PC-3 (cell line): ENCODE measurements at regions not wholly inside any gene's neighbourhood (a gene's known extent, or its start where the extent isn't known, plus 50 kb on each side); places are given as distances from the start of the nearest gene placed in this dataset.

Experiments
- ATAC-seq: fragments of 200-7000 bp; cut with Tn5 transposase; 2 replicates; pipeline ENCODE4 v1.9.1; 2020; ENCODE audit warnings: mild to moderate bottlenecking, moderate library complexity
- BruUV-seq: library from RNA; stranded (reverse); fragments of 400-500 nt; replicated peaks from 2 replicates; lab custom pipeline; 2021; lab: Mats Ljungman, UMichigan
- CTCF ChIA-PET: fragments of 300-600 bp; sonication (Branson Sonifier 250); formaldehyde crosslinking; loops from one replicate; lab custom pipeline; 2022; ENCODE audit warnings: antibody characterized with exemption; lab: Charles Lee
- POLR2A ChIA-PET: fragments of 300-600 bp; sonication (Branson Sonifier 250); formaldehyde crosslinking; loops from one replicate; lab custom pipeline; 2022; ENCODE audit warnings: antibody characterized with exemption; ENCODE audit not compliant: unreplicated experiment; lab: Charles Lee
- DNase-seq: peaks from one replicate; pipeline ENCODE4 v3.0.0-alpha.2; 2015
- H2AFZ ChIP-seq: fragments of 300-600 bp; sonication (generic); 2 replicates; pipeline ENCODE4 v1.6.0; 2016; ENCODE audit warnings: antibody characterized with exemption, low read length
- H3F3A ChIP-seq: fragments of 300-600 bp; sonication (generic); one replicate; pipeline ENCODE4 v1.6.0; 2017; ENCODE audit warnings: antibody characterized with exemption, low read length, control low read depth, mild to moderate bottlenecking; ENCODE audit not compliant: unreplicated experiment
- H3K27ac ChIP-seq: fragments of 300-600 bp; sonication (generic); 2 replicates; pipeline ENCODE4 v1.5.1; 2016; ENCODE audit warnings: mild to moderate bottlenecking, low read length
- H3K27me3 ChIP-seq: fragments of 300-600 bp; sonication (generic); 2 replicates; pipeline ENCODE4 v1.6.1; 2016; ENCODE audit warnings: low read length, mixed read lengths
- H3K36me3 ChIP-seq: fragments of 300-600 bp; sonication (generic); 2 replicates; pipeline ENCODE4 v1.6.1; 2016; ENCODE audit warnings: low read depth, mixed run types, low read length, mixed read lengths
- H3K4me1 ChIP-seq: fragments of 300-600 bp; sonication (generic); 2 replicates; pipeline ENCODE4 v1.5.1; 2016; ENCODE audit warnings: low read length; ENCODE audit not compliant: insufficient read depth
- H3K4me2 ChIP-seq: fragments of 300-600 bp; sonication (generic); 2 replicates; pipeline ENCODE4 v1.6.0; 2016; ENCODE audit warnings: low read length
- H3K4me3 ChIP-seq: fragments of 300-600 bp; sonication (generic); 2 replicates; pipeline ENCODE4 v1.5.1; 2016; ENCODE audit warnings: mild to moderate bottlenecking, low read length, mixed read lengths
- H3K79me2 ChIP-seq: fragments of 300-600 bp; sonication (generic); 2 replicates; pipeline ENCODE4 v1.6.1; 2017; ENCODE audit warnings: low read length, mixed read lengths
- H3K9ac ChIP-seq: fragments of 300-600 bp; sonication (generic); 2 replicates; pipeline ENCODE4 v1.6.0; 2016; ENCODE audit warnings: mild to moderate bottlenecking, low read length
- H3K9me2 ChIP-seq: fragments of 300-600 bp; sonication (generic); replicated peaks from 2 replicates; pipeline ENCODE4 v1.6.1; 2016; ENCODE audit warnings: mixed run types, low read length, mixed read lengths
- H3K9me3 ChIP-seq: fragments of 300-600 bp; sonication (generic); 2 replicates; pipeline ENCODE4 v1.6.1; 2016; ENCODE audit warnings: low read length, mixed read lengths
- H4K20me1 ChIP-seq: fragments of 300-600 bp; sonication (generic); 2 replicates; pipeline ENCODE4 v1.6.1; 2016; ENCODE audit warnings: low read length, mixed read lengths
- EZH2 ChIP-seq: fragments of 300-600 bp; sonication (generic); IDR thresholded peaks from one replicate; pipeline ENCODE4 v1.6.1; 2017; ENCODE audit warnings: antibody characterized with exemption, mild to moderate bottlenecking, low read length; ENCODE audit not compliant: unreplicated experiment
- EZH2phosphoT487 ChIP-seq: fragments of 300-600 bp; sonication (generic); IDR thresholded peaks from 2 replicates; pipeline ENCODE4 v1.6.1; 2018; ENCODE audit warnings: mild to moderate bottlenecking, antibody characterized with exemption, low read length, borderline replicate concordance
- intact Hi-C: fragments of 100-400 bp; cut with micrococcal nuclease; formaldehyde crosslinking; loops from 2 replicates; pipeline ENCODE4 v1.9.0; 2023
- TF ChIP-seq, protein P1 (sequence below): fragments of 300-600 bp; sonication (generic); conservative IDR thresholded peaks from 2 replicates; pipeline ENCODE4 v1.5.1; 2017; ENCODE audit warnings: antibody characterized with exemption, low read depth, mild to moderate bottlenecking, low read length

DNA sequence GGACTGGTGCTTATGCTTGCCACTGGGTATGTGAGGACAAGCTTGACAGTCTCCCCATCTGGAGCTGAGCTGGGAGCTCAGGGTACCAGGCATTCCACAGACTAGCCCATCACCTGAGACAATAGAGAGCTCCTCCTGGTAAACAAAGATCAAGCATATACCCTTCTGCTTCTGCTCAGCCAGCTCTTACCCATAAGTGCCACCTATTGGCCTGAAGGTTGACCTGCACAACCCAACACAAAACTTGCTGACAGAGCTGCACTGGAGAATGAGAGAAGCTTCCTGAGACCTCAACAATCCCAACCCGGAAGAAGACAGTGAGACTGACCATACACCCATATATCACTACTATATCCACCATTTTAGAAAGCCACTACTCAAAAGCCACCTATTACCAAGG is 1049.2 kb upstream of the INTU start:
- Histone ChIP-seq H3K4me3 (no peak overlapping the region), H3K4me2 (no peak overlapping the region), H2AFZ (no peak overlapping the region), H3K4me1 (no peaks in the 10 kb centered on the region), H3K79me2 (no peaks in the 10 kb centered on the region), H3K9me3 (no peaks in the 10 kb centered on the region), H3F3A (no peaks in the 10 kb centered on the region), H3K27ac (no peak overlapping the region), H3K9ac (no peak overlapping the region), H3K27me3 (no peaks in the 10 kb centered on the region), H3K9me2 (no peaks in the 10 kb centered on the region), H4K20me1 (no peaks in the 10 kb centered on the region), H3K36me3 (no peaks in the 10 kb centered on the region)
- intact Hi-C loops: loop anchor here (5.0 kb wide), 1 partner anchor 361 kb away; no protein-coding TSS in a partner anchor
- DNase-seq (peak; percentile 20), ATAC-seq (peak; percentile 81)
- no TSS peak for BruUV-seq
- TF ChIP-seq, protein P1, sequence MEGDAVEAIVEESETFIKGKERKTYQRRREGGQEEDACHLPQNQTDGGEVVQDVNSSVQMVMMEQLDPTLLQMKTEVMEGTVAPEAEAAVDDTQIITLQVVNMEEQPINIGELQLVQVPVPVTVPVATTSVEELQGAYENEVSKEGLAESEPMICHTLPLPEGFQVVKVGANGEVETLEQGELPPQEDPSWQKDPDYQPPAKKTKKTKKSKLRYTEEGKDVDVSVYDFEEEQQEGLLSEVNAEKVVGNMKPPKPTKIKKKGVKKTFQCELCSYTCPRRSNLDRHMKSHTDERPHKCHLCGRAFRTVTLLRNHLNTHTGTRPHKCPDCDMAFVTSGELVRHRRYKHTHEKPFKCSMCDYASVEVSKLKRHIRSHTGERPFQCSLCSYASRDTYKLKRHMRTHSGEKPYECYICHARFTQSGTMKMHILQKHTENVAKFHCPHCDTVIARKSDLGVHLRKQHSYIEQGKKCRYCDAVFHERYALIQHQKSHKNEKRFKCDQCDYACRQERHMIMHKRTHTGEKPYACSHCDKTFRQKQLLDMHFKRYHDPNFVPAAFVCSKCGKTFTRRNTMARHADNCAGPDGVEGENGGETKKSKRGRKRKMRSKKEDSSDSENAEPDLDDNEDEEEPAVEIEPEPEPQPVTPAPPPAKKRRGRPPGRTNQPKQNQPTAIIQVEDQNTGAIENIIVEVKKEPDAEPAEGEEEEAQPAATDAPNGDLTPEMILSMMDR: 0 out of 2 replicates have a peak, but pooled peaks have one; percentile 32
- no peak for TF ChIP-seq EZH2
- ChIA-PET POLR2A (no interaction called here), CTCF (interaction anchor here (0.6 to 0.7 kb wide), 3 partner anchors 21 to 400 kb away, joined by 3 read pairs; no protein-coding TSS in a partner anchor)

DNA sequence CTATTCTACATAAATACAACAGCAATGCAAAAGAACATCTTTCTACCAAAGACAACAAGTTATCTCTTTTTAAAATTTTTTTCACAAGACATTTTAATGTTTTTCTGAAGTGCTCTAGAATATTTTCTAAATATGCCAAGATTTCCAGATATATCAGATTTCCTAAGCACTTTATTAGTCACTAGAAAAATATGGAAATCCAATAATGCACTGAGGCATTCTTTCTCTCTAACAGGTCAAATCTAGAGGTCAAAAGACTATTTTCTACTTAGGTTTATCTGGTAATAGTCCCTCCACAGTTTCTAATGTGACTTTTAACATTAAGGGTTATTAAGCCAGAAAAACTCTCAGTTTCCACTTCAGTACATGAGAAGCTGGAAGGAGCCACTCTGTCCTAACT is 1041.2 kb upstream of the INTU start:
- H3K27me3 ChIP-seq: no peaks in the 10 kb centered on the region
- no peaks in the 10 kb centered on the region for H3K9me3 ChIP-seq
- H3K36me3 ChIP-seq: no peaks in the 10 kb centered on the region
- H3K9ac ChIP-seq: no peak overlapping the region
- no peaks in the 10 kb centered on the region for H3K79me2 ChIP-seq
- TF ChIP-seq EZH2phosphoT487 (no peak), EZH2 (no peak)
- TF ChIP-seq, protein P1: no peak
- no peak overlapping the region for H3K4me3 ChIP-seq
- H3K9me2 ChIP-seq: no peaks in the 10 kb centered on the region
- H3K4me2 ChIP-seq: no peak overlapping the region
- H3K4me1 ChIP-seq: no peaks in the 10 kb centered on the region
- ChIA-PET CTCF (no interaction called here), POLR2A (interaction anchor here (0.5 kb wide), 1 partner anchor 379 kb away, joined by 4 read pairs; no protein-coding TSS in a partner anchor)
- H4K20me1 ChIP-seq: no peaks in the 10 kb centered on the region
- no peak overlapping the region for H3K27ac ChIP-seq
- no peak for ATAC-seq
- intact Hi-C loops: no loop called here
- DNase-seq: no peak
- no peak overlapping the region for H2AFZ ChIP-seq
- no peaks in the 10 kb centered on the region for H3F3A ChIP-seq
- BruUV-seq: no TSS peak

DNA sequence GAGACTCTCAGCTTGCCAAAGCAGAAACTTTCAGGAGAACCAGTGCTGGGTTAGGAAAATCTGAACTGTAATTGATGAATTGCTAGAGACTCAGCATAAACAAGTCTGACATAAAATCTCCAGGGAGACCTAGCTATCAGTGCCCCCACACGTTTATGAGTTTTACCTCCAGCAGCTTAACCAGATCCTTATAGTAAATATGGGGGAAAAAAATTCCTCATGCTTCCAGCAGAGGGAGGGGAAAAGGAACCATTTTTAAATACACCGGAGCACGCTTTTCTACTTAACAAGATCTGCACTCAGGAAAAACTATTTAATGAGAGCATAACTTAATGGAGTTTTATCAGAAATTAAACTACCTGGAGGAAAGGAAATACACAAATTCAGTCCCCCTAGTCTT is 1040.7 kb upstream of the INTU start:
- Histone ChIP-seq H3K36me3 (no peaks in the 10 kb centered on the region), H3K9me3 (no peaks in the 10 kb centered on the region), H3K4me3 (no peak overlapping the region), H3F3A (no peaks in the 10 kb centered on the region), H3K27me3 (no peaks in the 10 kb centered on the region), H3K9me2 (no peaks in the 10 kb centered on the region), H2AFZ (no peak overlapping the region), H3K27ac (no peak overlapping the region), H3K4me1 (no peaks in the 10 kb centered on the region), H3K9ac (no peak overlapping the region), H3K79me2 (no peaks in the 10 kb centered on the region), H3K4me2 (no peak overlapping the region), H4K20me1 (no peaks in the 10 kb centered on the region)
- ChIA-PET POLR2A (interaction anchor here (0.5 kb wide), 1 partner anchor 380 kb away, joined by 4 read pairs; no protein-coding TSS in a partner anchor), CTCF (no interaction called here)
- DNase-seq (no peak), ATAC-seq (no peak)
- no TSS peak for BruUV-seq
- intact Hi-C loops: no loop called here
- TF ChIP-seq, protein P1: peak; percentile 42; the same call in 1 of the 2 replicates
- TF ChIP-seq EZH2phosphoT487: no peak
